GM12878 (cell line): ENCODE measurements at regions not wholly inside any gene's neighbourhood (a gene's known extent, or its start where the extent isn't known, plus 50 kb on each side); places are given as distances from the start of the nearest gene placed in this dataset.

Source experiments
- ATF3 ChIP-seq: IDR thresholded peaks from 2 replicates; pipeline ENCODE4 v1.6.1; 2011; ENCODE audit warnings: low read depth, mild to moderate bottlenecking, low read length, moderate library complexity, borderline replicate concordance; ENCODE audit errors: extremely low read depth
- CREM ChIP-seq: IDR thresholded peaks from 2 replicates; pipeline ENCODE4 v1.6.1; 2014; ENCODE audit warnings: antibody characterized with exemption, low read depth
- EP300 ChIP-seq, 2 experiments: fragments of 150-350 bp in 1 of 2; IDR thresholded peaks; 2 replicates each; pipeline ENCODE4 v1.6.1; 2011 to 2012; ENCODE audit warnings: low read depth in 2 of 2, low read length in 2 of 2, borderline replicate concordance in 1 of 2, improper control_type of control experiment in 1 of 2, inconsistent platforms in 1 of 2; ENCODE audit not compliant: control insufficient read depth in 1 of 2
- USF2 ChIP-seq: IDR thresholded peaks from 2 replicates; pipeline ENCODE4 v1.6.1; 2011; ENCODE audit warnings: low read depth, low read length, improper control_type of control experiment, borderline replicate concordance
- ZNF274 ChIP-seq: IDR thresholded peaks from one replicate; pipeline ENCODE4 v1.8.0; 2011; ENCODE audit not compliant: insufficient read length, insufficient read depth
- TF ChIP-seq, protein P1 (sequence below), 3 experiments: IDR thresholded peaks in 2 of 3; conservative IDR thresholded peaks in 1 of 3; 2 replicates each; pipeline ENCODE4 v1.5.1; 2011; ENCODE audit warnings: low read depth in 3 of 3, low read length in 3 of 3, mild to moderate bottlenecking in 3 of 3, control low read depth in 2 of 3, moderate library complexity in 2 of 3, inconsistent platforms in 1 of 3, mixed read lengths in 1 of 3; ENCODE audit not compliant: control insufficient read depth in 2 of 3, insufficient read depth in 1 of 3; ENCODE audit errors: extremely low read depth in 1 of 3
- TF ChIP-seq, protein P2 (sequence below): fragments of 450-650 bp; formaldehyde crosslinking; IDR thresholded peaks from 2 replicates; pipeline ENCODE4 v1.4.0; 2022; ENCODE audit warnings: mild to moderate bottlenecking, moderate library complexity

- TF ChIP-seq, protein P1, sequence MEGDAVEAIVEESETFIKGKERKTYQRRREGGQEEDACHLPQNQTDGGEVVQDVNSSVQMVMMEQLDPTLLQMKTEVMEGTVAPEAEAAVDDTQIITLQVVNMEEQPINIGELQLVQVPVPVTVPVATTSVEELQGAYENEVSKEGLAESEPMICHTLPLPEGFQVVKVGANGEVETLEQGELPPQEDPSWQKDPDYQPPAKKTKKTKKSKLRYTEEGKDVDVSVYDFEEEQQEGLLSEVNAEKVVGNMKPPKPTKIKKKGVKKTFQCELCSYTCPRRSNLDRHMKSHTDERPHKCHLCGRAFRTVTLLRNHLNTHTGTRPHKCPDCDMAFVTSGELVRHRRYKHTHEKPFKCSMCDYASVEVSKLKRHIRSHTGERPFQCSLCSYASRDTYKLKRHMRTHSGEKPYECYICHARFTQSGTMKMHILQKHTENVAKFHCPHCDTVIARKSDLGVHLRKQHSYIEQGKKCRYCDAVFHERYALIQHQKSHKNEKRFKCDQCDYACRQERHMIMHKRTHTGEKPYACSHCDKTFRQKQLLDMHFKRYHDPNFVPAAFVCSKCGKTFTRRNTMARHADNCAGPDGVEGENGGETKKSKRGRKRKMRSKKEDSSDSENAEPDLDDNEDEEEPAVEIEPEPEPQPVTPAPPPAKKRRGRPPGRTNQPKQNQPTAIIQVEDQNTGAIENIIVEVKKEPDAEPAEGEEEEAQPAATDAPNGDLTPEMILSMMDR (IDR thresholded peaks at IDR 0.05 in 2 of 3, conservative IDR thresholded peaks at IDR 0.05 in 1 of 3; ENCODE audit: control insufficient read depth in 2 of 3, extremely low read depth in 1 of 3, insufficient read depth in 1 of 3, low read depth in 3 of 3, low read length in 3 of 3): no peak
- TF ChIP-seq EP300 (IDR thresholded peaks at IDR 0.05; ENCODE audit: borderline replicate concordance in 1 of 2, control insufficient read depth in 1 of 2, low read depth in 2 of 2, low read length in 2 of 2): no peak
- TF ChIP-seq, protein P2, sequence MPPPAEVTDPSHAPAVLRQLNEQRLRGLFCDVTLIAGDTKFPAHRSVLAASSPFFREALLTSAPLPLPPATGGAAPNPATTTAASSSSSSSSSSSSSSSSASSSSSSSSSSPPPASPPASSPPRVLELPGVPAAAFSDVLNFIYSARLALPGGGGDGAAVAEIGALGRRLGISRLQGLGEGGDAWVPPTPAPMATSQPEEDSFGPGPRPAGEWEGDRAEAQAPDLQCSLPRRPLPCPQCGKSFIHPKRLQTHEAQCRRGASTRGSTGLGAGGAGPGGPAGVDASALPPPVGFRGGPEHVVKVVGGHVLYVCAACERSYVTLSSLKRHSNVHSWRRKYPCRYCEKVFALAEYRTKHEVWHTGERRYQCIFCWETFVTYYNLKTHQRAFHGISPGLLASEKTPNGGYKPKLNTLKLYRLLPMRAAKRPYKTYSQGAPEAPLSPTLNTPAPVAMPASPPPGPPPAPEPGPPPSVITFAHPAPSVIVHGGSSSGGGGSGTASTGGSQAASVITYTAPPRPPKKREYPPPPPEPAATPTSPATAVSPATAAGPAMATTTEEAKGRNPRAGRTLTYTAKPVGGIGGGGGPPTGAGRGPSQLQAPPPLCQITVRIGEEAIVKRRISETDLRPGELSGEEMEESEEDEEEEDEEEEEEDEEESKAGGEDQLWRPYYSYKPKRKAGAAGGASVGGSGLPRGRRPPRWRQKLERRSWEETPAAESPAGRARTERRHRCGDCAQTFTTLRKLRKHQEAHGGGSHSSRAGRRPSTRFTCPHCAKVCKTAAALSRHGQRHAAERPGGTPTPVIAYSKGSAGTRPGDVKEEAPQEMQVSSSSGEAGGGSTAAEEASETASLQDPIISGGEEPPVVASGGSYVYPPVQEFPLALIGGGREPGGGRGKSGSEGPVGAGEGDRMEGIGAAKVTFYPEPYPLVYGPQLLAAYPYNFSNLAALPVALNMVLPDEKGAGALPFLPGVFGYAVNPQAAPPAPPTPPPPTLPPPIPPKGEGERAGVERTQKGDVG: no peak
- TF ChIP-seq USF2: no peak
- TF ChIP-seq ZNF274: no peak
- no peak for TF ChIP-seq ATF3
- TF ChIP-seq CREM: no peak
These were observed 328.7 kb upstream of the LRRC4C start for GRCh38 chr11:41788177-41788576.
